Fibroblast of skin of right quadriceps (primary cell): ENCODE measurements at regions not wholly inside any gene's neighbourhood (a gene's known extent, or its start where the extent isn't known, plus 50 kb on each side); places are given as distances from the start of the nearest gene placed in this dataset.
"Not testable (repeated sequence)": the region's sequence is repeated elsewhere in the genome, so short reads cannot be mapped to it uniquely, and the experiment has no call there.

Experiments
- DNase-seq: peaks from one replicate; pipeline ENCODE4 v3.0.0-alpha.2; 2013

GRCh38 chr10:83371696-83372490 is 767.4 kb upstream of the GHITM start:
- DNase-seq: peak; percentile 22

GRCh38 chr10:83372646-83373045 is 766.7 kb upstream of the GHITM start:
- peak; percentile 63 for DNase-seq

- DNase-seq: peak; percentile 24
Observed at GRCh38 chr10:83373671-83374070, 765.6 kb upstream of the GHITM start.

GRCh38 chr10:83374741-83375140 is 764.6 kb upstream of the GHITM start:
- DNase-seq: no peak

- no peak for DNase-seq
Observed at GRCh38 chr10:83375274-83375673, 764.0 kb upstream of the GHITM start.

GRCh38 chr10:83397806-83398205 is 741.5 kb upstream of the GHITM start:
- DNase-seq: no peak

- no peak for DNase-seq
Observed at GRCh38 chr10:83410570-83410969, 728.7 kb upstream of the GHITM start.

GRCh38 chr10:83425306-83425705 is 714.0 kb upstream of the GHITM start:
- no peak for DNase-seq

GRCh38 chr10:83427101-83427500 is 712.2 kb upstream of the GHITM start:
- DNase-seq: no peak

- peak; percentile 17 for DNase-seq
Observed at GRCh38 chr10:83432261-83433045, 706.9 kb upstream of the GHITM start.

GRCh38 chr10:83433705-83434104 is 705.6 kb upstream of the GHITM start:
- no peak for DNase-seq

- no peak for DNase-seq
Observed at GRCh38 chr10:83448013-83448412, 691.3 kb upstream of the GHITM start.

GRCh38 chr10:83458611-83459010 is 680.7 kb upstream of the GHITM start:
- DNase-seq: no peak

- DNase-seq: no peak
Observed at GRCh38 chr10:83459124-83459523, 680.2 kb upstream of the GHITM start.

- DNase-seq: peak; percentile 3
Observed at GRCh38 chr10:83469728-83470331, 669.5 kb upstream of the GHITM start.

- DNase-seq: no peak
Observed at GRCh38 chr10:83476211-83476610, 663.1 kb upstream of the GHITM start.

GRCh38 chr10:83489161-83489560 is 650.1 kb upstream of the GHITM start:
- DNase-seq: no peak

GRCh38 chr10:83492004-83492403 is 647.3 kb upstream of the GHITM start:
- no peak for DNase-seq

GRCh38 chr10:83512681-83513080 is 626.6 kb upstream of the GHITM start:
- DNase-seq: no peak

- DNase-seq: no peak
Observed at GRCh38 chr10:83515001-83515400, 624.3 kb upstream of the GHITM start.

- DNase-seq: no peak
Observed at GRCh38 chr10:83516788-83517187, 622.5 kb upstream of the GHITM start.

GRCh38 chr10:83517456-83517855 is 621.9 kb upstream of the GHITM start:
- no peak for DNase-seq

GRCh38 chr10:83518779-83519178 is 620.5 kb upstream of the GHITM start:
- DNase-seq: no peak

GRCh38 chr10:83520386-83520785 is 618.9 kb upstream of the GHITM start:
- DNase-seq: not testable (repeated sequence)
